ENCODE measurements at regions not wholly inside any gene's neighbourhood (a gene's known extent, or its start where the extent isn't known, plus 50 kb on each side); places are given as distances from the start of the nearest gene placed in this dataset.

- Mint-ChIP-seq H3K4me1 (peaks cover 3% of the 10 kb centered on the region), H3K36me3 (no peaks in the 10 kb centered on the region), H3K27me3 (peaks cover 19% of the 10 kb centered on the region), H3K4me3 (no peak overlapping the region), H3K27ac (no peak overlapping the region), H3K9me3 (no peaks in the 10 kb centered on the region)
- no peak for DNase-seq
Measured at GRCh38 chr4:123748806-123749205, 352.2 kb downstream of the SPRY1 start.

GRCh38 chr4:123749383-123749782 is 352.8 kb downstream of the SPRY1 start:
- Mint-ChIP-seq H3K27me3 (peaks cover 16% of the 10 kb centered on the region), H3K4me1 (peaks cover 3% of the 10 kb centered on the region), H3K9me3 (no peaks in the 10 kb centered on the region), H3K36me3 (no peaks in the 10 kb centered on the region), H3K27ac (no peak overlapping the region), H3K4me3 (no peak overlapping the region)
- DNase-seq: no peak

- Mint-ChIP-seq H3K4me3 (no peak overlapping the region), H3K4me1 (no peaks in the 10 kb centered on the region), H3K27me3 (peaks cover 12% of the 10 kb centered on the region), H3K27ac (no peak overlapping the region), H3K9me3 (no peaks in the 10 kb centered on the region), H3K36me3 (no peaks in the 10 kb centered on the region)
- DNase-seq: no peak
Measured at GRCh38 chr4:123750044-123750443, 353.4 kb downstream of the SPRY1 start.

DNA sequence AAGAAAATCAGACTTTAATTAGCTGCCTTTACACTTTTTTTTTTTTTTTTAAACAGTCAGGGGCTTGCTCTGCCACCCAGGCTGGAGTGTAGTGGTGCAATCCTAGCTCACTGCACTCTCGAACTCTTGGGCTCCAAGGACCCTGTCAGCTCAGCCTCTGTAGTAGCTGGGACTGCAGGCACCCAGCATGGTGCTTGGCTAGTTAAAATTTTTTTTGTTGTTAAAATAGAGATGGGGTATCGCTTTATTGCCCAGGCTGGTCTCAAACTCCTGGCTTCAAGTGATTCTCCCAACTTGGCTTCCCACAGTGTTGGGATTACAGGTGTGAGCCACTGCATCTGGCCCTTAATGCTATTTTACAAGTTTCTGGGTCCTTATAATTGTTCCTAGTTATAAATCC is 359.1 kb downstream of the SPRY1 start:
- Mint-ChIP-seq H3K36me3 (no peaks in the 10 kb centered on the region), H3K27ac (no peak overlapping the region), H3K4me1 (no peaks in the 10 kb centered on the region), H3K27me3 (peaks cover 4% of the 10 kb centered on the region), H3K9me3 (no peaks in the 10 kb centered on the region), H3K4me3 (no peak overlapping the region)
- no peak for DNase-seq

DNA sequence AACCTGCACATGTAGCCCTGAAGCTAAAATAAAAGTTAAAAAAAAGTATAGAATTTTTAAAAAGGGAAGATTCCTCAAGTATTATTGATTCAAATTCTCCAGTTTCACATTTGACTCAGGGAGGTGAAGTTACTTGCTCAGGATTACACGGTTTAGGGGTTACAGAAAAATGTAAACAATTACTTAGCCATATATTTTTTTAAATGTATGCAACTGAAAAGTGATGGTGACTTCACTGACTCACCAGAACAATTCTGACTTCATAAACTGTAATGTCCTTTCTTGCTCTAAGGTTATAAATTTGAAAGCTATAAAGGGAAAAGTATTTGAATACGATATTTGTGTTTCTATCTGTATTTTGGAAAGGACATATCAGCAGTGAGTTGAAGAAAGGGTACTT is 371.2 kb downstream of the SPRY1 start:
- H3K27ac Mint-ChIP-seq: no peak overlapping the region
- no peaks in the 10 kb centered on the region for H3K4me1 Mint-ChIP-seq
- H3K36me3 Mint-ChIP-seq: no peaks in the 10 kb centered on the region
- DNase-seq: no peak
- peaks cover 2% of the 10 kb centered on the region for H3K27me3 Mint-ChIP-seq
- H3K4me3 Mint-ChIP-seq: no peak overlapping the region
- no peaks in the 10 kb centered on the region for H3K9me3 Mint-ChIP-seq

DNA sequence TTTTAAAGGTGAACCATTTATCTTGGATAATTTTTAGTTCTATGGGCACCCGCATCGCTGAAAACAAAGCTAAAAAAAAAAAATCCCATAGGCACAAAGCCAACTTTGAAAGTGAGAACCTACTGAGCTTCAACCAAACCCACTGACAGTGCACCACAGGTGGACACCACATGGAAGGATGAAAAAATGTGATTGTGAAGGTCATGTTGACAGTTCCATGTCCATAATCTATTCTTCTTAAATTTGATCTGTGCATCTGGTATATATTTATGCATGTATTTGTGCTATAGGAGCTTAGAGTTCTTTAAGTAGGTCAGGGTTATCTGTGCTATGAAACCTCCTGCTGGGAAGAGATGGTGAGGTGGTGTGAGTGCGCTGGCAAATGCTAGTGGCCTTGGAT is 374.3 kb downstream of the SPRY1 start:
- H3K4me3 Mint-ChIP-seq: no peak overlapping the region
- no peak for DNase-seq
- peaks cover 13% of the 10 kb centered on the region for H3K27me3 Mint-ChIP-seq
- no peaks in the 10 kb centered on the region for H3K9me3 Mint-ChIP-seq
- H3K27ac Mint-ChIP-seq: no peak overlapping the region
- H3K36me3 Mint-ChIP-seq: no peaks in the 10 kb centered on the region
- H3K4me1 Mint-ChIP-seq: no peaks in the 10 kb centered on the region

DNA sequence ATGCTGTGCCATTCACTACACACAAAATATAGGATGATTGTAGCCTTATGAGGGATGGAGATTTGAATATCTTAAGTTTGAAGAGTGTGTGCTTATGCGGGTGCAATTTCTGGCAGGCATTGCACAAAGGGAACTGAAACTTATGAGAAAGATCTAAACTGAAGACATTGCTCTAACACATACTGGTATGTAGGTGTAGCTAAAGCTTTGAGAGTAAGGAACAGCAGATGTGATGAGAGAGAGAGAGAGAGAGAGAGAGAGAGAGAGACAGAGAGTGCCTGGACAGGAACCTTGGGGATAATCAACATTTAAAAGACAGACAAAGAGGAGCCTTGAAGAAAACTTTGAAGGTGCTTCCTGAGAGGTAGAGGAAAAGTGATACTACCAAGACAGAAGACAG is 379.7 kb downstream of the SPRY1 start:
- Mint-ChIP-seq H3K9me3 (no peaks in the 10 kb centered on the region), H3K4me1 (no peaks in the 10 kb centered on the region), H3K4me3 (no peak overlapping the region), H3K27me3 (peaks cover 21% of the 10 kb centered on the region), H3K36me3 (no peaks in the 10 kb centered on the region), H3K27ac (no peak overlapping the region)
- no peak for DNase-seq

DNA sequence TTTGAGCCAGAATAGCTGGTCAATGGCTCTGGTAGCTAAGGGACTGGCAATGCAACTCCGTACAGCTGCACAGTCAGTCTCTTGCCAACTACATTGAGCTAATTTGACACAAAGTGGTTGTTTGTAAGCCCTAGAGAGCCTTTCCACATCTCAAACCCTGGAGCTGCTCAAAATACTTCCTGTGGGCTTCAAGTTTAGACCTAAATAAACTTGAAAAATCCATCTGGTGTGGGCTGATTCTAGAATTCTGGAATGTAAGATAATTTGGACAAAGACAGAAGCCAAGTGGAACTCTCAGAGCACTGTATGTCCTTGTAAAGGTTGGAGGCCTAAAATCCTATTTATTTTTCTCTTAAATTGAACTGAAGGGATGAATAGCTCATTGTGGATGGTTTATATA is 380.8 kb downstream of the SPRY1 start:
- Mint-ChIP-seq H3K4me3 (no peak overlapping the region), H3K27me3 (peaks cover 21% of the 10 kb centered on the region)

GRCh38 chr4:123783151-123783790 is 386.7 kb downstream of the SPRY1 start:
- H3K27me3 Mint-ChIP-seq: no peaks in the 10 kb centered on the region
- no peaks in the 10 kb centered on the region for H3K9me3 Mint-ChIP-seq
- H3K4me1 Mint-ChIP-seq: no peaks in the 10 kb centered on the region
- H3K36me3 Mint-ChIP-seq: no peaks in the 10 kb centered on the region
- no peak for DNase-seq
- H3K4me3 Mint-ChIP-seq: no peak overlapping the region
- no peak overlapping the region for H3K27ac Mint-ChIP-seq

More for the DNA sequence above, 380.8 kb downstream of the SPRY1 start:
- Mint-ChIP-seq H3K4me1 (no peaks in the 10 kb centered on the region), H3K27ac (no peak overlapping the region), H3K9me3 (no peaks in the 10 kb centered on the region), H3K36me3 (no peaks in the 10 kb centered on the region)
- no peak for DNase-seq

DNA sequence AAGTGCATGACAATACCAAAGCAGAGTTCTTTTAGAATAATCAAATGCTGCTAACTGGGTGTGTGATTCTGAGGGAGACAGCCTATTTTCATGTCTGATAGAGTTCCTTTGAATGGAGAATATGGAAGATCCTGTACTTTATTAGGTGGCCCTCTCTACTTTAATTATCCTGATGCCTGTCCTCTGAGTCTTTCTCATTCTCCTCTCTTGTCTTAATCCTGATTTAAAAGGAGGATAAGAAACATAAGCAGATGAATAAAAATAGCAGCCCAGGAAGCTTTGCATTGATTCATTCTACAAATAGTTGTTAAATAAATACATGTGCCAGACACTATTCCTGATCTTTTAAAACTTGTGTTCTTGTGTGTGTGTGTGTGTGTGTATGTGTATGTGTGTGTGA is 387.3 kb downstream of the SPRY1 start:
- H3K27me3 Mint-ChIP-seq: no peaks in the 10 kb centered on the region
- H3K4me1 Mint-ChIP-seq: no peaks in the 10 kb centered on the region
- no peak overlapping the region for H3K27ac Mint-ChIP-seq
- no peaks in the 10 kb centered on the region for H3K36me3 Mint-ChIP-seq
- H3K9me3 Mint-ChIP-seq: no peaks in the 10 kb centered on the region
- no peak overlapping the region for H3K4me3 Mint-ChIP-seq
- no peak for DNase-seq

DNA sequence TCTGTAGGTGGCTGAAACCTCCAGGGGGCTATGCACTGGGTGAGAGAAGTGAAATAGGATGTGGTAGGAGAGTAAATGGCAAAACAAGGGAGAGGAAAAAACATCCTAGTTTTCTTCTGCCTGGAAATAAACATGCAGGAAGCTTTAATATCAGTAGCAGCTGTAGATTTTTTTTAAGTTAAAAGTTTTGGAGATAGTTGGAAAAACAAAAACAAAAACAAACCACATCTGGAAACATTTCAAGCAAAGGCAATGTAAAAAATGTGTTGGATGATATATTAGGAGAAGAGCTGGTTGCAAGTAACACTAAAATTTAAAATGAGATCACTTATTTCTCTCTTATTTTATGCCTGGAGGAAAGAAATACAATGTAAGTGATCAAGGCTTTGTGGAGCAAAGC is 388.0 kb downstream of the SPRY1 start:
- no peaks in the 10 kb centered on the region for H3K9me3 Mint-ChIP-seq
- H3K27ac Mint-ChIP-seq: no peak overlapping the region
- H3K4me1 Mint-ChIP-seq: no peaks in the 10 kb centered on the region
- no peak for DNase-seq
- H3K27me3 Mint-ChIP-seq: no peaks in the 10 kb centered on the region
- no peak overlapping the region for H3K4me3 Mint-ChIP-seq
- H3K36me3 Mint-ChIP-seq: no peaks in the 10 kb centered on the region

DNA sequence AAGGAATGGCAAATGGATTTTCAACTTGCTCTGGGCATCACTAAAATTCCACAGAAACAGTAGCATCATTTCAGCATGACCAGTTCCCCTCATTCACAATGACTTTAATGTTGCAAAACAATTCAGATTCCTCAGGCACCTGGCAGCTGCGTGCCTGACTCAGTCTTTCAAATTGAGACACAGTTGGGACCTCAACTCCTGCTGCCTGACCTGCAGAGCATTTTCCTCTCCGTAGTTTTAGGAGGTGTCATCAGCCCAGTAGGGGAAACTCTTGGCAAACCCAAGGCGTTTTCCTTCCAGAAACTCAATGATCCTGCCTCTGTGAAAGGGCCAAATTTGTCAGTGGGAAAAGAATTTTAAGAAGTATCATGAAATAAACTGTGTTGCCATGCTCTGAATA is 388.9 kb downstream of the SPRY1 start:
- Mint-ChIP-seq H3K4me3 (no peak overlapping the region), H3K27ac (no peak overlapping the region), H3K9me3 (no peaks in the 10 kb centered on the region), H3K36me3 (no peaks in the 10 kb centered on the region), H3K4me1 (no peaks in the 10 kb centered on the region), H3K27me3 (no peaks in the 10 kb centered on the region)
- no peak for DNase-seq

DNA sequence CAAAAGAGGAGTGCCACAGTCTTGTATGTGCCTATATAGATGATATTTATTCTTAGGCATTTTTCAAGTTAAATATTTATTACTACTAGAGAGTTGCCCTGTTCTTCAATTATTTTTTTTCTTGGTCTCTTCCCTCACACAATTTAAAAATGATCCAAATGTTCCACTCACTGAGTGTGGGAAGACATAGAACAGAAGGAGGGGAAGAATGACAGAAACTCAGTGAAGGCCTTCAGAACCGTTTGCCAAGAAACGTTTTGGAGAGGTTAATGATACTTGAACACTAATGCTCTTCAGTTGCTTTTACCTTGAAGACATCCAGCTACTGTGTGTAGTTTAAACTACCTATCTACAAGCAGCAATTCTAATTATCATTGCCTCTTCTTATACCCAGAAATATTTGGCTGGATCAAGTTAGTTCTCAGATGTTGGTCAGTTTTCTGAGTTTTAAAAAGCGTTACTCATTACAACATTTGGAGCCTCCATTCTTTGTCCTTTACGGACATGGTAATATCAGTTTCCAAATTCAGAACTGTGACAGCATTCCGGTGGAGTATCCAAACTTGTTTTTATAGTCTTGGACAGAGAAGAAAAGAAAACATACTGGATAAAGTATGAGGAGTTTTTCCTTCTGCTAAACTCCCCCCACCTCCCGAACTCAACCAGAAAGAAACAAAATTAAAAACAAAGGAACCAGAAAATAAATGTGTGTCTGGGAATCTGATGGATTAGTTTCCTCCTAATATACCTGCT is 389.7 kb downstream of the SPRY1 start:
- Mint-ChIP-seq H3K4me1 (no peaks in the 10 kb centered on the region), H3K27ac (no peak overlapping the region), H3K9me3 (no peaks in the 10 kb centered on the region), H3K36me3 (no peaks in the 10 kb centered on the region), H3K27me3 (no peaks in the 10 kb centered on the region), H3K4me3 (no peak overlapping the region)
- DNase-seq: no peak

DNA sequence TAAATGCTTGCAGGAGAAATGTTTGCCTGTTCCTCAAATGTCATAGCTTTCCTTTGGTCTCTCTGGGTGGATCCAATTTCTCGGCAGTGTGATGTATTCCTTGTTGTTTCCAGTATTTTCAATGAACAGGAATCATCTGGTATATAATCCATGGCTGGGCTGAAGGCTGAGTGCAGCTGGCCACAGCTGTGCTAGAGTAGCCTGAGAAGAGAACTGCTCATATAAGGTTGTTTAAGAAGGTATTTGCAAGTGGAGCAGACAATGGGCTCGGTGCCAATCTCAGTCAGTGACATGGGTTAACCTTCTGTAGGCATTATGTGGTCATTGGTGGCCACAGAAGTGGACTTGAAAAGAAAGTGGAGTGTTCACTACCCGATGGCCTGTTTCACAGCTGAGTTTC is 390.3 kb downstream of the SPRY1 start:
- no peaks in the 10 kb centered on the region for H3K9me3 Mint-ChIP-seq
- no peaks in the 10 kb centered on the region for H3K4me1 Mint-ChIP-seq
- no peaks in the 10 kb centered on the region for H3K27me3 Mint-ChIP-seq
- H3K27ac Mint-ChIP-seq: no peak overlapping the region
- no peak overlapping the region for H3K4me3 Mint-ChIP-seq
- no peak for DNase-seq
- H3K36me3 Mint-ChIP-seq: no peaks in the 10 kb centered on the region

DNA sequence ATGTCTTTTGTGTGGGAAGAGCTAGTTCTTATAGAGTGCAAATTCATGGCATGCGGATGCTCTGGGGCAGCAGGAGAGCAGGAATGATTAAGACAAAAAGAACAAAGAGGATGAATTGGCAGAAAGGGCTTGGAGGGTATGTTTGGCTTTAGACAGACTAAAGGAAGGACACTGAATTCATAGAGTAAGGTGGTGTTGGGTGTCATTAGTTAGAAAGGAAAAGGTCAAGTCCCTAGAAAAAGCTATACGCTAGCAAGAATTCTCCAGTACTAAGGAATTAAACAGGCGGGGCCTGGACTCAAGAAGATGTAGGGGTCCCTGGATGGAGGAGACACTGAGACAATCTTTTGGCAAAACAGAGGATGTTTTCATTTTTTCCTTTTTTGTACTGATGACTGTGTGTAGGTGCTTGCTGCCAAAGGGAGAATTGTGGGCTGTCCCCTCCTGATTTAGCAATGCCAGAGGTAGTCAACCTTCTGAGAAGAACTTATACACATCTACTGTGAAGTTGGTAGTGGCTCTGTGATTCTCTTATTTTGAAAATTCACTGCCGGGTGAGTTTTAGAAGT is 391.0 kb downstream of the SPRY1 start:
- H3K36me3 Mint-ChIP-seq: no peaks in the 10 kb centered on the region
- no peak overlapping the region for H3K27ac Mint-ChIP-seq
- H3K9me3 Mint-ChIP-seq: no peaks in the 10 kb centered on the region
- H3K4me1 Mint-ChIP-seq: no peaks in the 10 kb centered on the region
- H3K4me3 Mint-ChIP-seq: no peak overlapping the region
- no peak for DNase-seq
- no peaks in the 10 kb centered on the region for H3K27me3 Mint-ChIP-seq

DNA sequence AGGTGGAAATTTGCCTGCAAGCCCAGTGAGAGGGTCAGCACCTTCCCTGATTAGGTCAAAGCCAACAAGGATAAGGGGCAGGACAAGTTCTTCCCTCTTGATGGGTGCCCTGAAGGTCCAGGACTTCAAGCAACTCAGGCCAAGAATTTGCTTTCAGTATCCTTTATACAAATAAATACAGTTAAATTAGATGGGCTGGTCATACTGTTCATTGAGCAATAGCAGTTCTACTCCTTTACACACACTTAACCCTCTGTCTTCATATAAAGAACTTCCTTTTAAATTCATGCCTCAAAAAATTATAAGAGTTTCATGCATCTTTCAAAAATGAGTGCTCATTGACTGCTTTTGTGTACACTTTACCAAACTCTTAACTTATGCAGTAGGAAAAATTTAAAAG is 392.0 kb downstream of the SPRY1 start:
- H3K9me3 Mint-ChIP-seq: no peaks in the 10 kb centered on the region
- H3K27ac Mint-ChIP-seq: no peak overlapping the region
- no peak for DNase-seq
- no peaks in the 10 kb centered on the region for H3K27me3 Mint-ChIP-seq
- no peaks in the 10 kb centered on the region for H3K4me1 Mint-ChIP-seq
- no peaks in the 10 kb centered on the region for H3K36me3 Mint-ChIP-seq
- H3K4me3 Mint-ChIP-seq: no peak overlapping the region
